GM13976 (cell line): ENCODE measurements at regions not wholly inside any gene's neighbourhood (a gene's known extent, or its start where the extent isn't known, plus 50 kb on each side); places are given as distances from the start of the nearest gene placed in this dataset.

Experiments used
- DNase-seq: peaks from one replicate; pipeline ENCODE4 v3.0.0; 2012; ENCODE audit warnings: low spot score
- in situ Hi-C: fragments of 300-500 bp; cut with MboI; formaldehyde crosslinking; loops from one replicate; pipeline ENCODE4 v1.12.0; 2022; ENCODE audit warnings: low sequenced_read_pairs, mixed read lengths, inconsistent platforms; ENCODE audit not compliant: unreplicated experiment
- TF ChIP-seq, protein P1 (sequence below): IDR thresholded peaks from 2 replicates; pipeline ENCODE4 v1.5.1; 2012; ENCODE audit warnings: borderline replicate concordance, mild to moderate bottlenecking; ENCODE audit not compliant: insufficient read depth; ENCODE audit errors: extremely low read depth, missing control alignments, control extremely low read depth

DNA sequence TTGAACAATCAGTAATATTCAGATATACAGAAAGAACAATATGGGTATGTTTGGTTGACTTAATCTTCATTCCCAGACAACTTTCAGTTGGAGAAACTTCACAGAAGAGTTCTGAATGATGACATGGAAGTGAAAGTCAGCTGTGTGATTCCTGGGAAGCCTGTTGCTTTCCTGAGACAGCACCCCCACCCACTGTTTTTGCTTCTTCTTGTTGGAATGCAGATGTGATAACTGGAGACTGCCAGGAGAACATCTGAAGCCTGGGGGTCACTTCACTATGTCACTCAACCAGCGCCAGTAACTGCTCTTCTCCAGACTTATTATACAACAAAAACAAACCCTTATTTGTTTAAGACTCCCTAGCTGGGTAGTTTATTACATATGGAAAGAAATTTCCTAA is 599.4 kb downstream of the ZIC1 start:
- no peak for DNase-seq
- TF ChIP-seq, protein P1, sequence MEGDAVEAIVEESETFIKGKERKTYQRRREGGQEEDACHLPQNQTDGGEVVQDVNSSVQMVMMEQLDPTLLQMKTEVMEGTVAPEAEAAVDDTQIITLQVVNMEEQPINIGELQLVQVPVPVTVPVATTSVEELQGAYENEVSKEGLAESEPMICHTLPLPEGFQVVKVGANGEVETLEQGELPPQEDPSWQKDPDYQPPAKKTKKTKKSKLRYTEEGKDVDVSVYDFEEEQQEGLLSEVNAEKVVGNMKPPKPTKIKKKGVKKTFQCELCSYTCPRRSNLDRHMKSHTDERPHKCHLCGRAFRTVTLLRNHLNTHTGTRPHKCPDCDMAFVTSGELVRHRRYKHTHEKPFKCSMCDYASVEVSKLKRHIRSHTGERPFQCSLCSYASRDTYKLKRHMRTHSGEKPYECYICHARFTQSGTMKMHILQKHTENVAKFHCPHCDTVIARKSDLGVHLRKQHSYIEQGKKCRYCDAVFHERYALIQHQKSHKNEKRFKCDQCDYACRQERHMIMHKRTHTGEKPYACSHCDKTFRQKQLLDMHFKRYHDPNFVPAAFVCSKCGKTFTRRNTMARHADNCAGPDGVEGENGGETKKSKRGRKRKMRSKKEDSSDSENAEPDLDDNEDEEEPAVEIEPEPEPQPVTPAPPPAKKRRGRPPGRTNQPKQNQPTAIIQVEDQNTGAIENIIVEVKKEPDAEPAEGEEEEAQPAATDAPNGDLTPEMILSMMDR: no peak

DNA sequence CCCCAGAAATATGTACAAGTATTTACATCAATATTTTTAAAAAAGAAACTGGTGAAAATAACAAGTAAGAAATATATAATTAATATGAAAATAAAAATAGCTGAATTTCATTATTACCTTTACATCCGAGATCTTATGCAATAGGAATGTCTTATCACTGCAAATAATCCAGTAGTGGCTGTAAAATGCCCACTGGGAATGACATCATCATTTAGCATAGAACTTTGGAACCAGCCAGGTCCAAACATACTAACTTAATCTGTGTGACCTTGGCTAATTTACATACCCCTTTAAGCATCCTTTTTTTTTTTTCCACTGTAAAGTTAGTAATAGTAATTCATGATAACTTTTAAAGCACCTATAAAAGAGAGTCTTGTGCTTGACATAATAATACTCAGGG is 611.7 kb downstream of the ZIC1 start:
- in situ Hi-C loops: no loop called here
- TF ChIP-seq, protein P1: no peak
- no peak for DNase-seq

More for the DNA sequence above, 599.4 kb downstream of the ZIC1 start:
- in situ Hi-C loops: no loop called here

DNA sequence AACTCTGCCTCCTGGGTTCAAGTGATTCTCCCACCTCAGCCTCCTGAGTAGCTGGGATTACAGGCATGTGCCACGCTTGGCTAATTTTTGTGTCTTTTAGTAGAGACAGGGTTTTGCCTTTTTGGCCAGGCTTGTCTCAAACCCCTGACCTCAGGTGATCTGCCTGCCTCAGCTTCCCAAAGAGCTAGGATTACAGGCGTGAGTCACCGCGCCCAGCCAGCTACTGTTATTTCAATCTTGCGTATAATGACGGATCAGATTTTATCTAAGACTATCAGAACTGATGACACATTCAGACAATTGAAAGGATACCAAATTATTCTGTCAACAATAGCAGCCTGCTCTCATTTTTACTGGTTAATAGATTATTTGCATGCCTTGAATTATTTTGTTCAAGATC is 612.2 kb downstream of the ZIC1 start:
- no peak for DNase-seq
- TF ChIP-seq, protein P1: no peak
- in situ Hi-C loops: no loop called here

DNA sequence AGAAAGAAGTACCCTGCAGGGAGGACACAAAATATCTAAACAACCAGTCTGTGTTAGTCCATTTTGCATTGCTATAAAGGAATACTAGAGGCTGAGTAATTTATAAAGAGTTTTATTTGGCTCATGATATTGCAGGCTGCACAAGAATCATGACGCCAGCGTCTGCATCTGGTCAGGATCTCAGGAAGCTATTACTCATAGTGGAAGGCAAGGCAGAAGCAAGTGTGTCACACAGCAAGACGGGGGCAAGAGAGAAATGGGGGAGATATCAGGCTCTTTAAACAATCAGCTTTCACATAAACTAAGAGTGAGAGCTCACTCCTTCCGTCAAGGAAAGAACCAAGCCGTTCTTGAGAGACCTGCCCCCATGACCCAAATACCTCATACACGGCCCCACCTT is 614.8 kb downstream of the ZIC1 start:
- TF ChIP-seq, protein P1: no peak
- in situ Hi-C loops: no loop called here
- DNase-seq: no peak

DNA sequence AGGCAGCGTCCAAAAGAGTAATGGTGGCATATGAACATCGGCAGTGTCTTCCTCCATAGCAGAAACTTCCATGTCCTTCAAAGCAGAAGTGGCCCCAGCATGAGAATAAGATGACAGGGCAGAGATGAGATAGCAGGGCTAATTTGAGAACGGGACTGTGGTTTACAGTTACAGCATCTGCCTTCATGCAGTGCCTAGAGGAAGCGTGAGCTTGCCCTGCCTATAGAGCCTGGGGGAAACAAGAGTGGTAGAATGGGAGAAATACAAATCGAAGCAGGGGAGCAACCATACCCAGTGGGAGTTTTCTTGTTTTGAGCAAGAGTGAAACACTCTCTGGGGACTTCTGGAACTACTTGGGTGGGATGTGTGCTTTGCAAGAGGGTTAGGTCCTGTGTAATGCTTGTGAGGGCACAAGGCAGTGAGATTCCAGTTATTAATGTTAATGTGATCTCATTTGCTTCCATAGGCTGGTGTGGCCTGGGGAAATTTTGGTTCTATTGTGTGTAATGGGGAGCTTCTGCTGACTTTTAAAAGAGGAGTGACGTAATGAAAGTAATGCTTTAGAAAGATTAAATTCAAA is 616.9 kb downstream of the ZIC1 start:
- TF ChIP-seq, protein P1: no peak
- in situ Hi-C loops: no loop called here
- no peak for DNase-seq

DNA sequence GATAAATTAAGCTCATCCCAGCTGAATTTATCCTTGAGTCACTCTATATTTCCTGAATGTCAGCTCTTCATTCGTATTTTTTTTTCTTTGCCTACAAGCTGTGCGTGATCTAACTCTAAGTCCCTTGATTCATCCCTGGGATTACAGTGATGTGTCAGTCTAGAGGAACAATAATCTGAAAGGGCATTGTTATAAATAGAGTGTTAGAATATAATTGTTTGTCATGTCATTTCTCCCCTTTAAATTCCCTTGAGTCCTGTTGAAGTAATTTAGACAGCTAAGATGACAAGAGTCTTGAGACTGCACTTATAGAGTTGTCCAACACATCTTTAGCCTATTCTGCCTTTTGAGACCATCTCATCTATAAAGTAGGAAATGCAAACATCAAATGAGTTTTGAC is 621.8 kb downstream of the ZIC1 start:
- in situ Hi-C loops: no loop called here
- TF ChIP-seq, protein P1: no peak
- no peak for DNase-seq

DNA sequence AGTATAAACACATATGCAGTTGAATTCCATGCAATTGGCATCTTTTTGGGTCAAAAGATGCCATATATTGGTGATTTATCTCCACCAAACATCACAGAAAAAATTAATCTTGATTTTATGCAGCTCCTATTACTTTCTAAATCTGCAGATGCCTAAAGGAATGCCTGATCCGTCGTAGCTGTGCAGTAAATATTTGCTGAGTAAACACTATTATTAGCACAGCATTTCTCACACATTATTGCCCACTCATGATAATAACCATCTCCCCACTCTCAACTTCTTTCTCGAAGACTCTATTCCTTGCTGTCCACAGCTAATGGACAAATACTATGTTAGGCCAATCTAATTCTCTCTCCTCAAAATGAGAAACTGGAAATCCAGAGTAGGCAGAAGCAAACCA is 625.2 kb downstream of the ZIC1 start:
- DNase-seq: no peak
- TF ChIP-seq, protein P1: no peak
- in situ Hi-C loops: no loop called here
